Spleen (tissue), 11 donors: ENCODE measurements at regions not wholly inside any gene's neighbourhood (a gene's known extent, or its start where the extent isn't known, plus 50 kb on each side); places are given as distances from the start of the nearest gene placed in this dataset.

Experiments
- DNase-seq: peaks from one replicate; pipeline ENCODE4 v3.0.0-alpha.2; 2020
- H3K27ac ChIP-seq, 8 donors: fragments of 200-600 bp; sonication (generic) in 7 of 8; 1 replicate in 4 of 8; 2 replicates in 4 of 8; pipeline versions ENCODE4 v1.5.0 to v1.8.0; 2016 to 2021; ENCODE audit warnings: inconsistent platforms in 4 of 8, mild to moderate bottlenecking in 4 of 8, moderate library complexity in 1 of 8
- H3K27me3 ChIP-seq, 7 donors: fragments of 200-600 bp; sonication (generic) in 6 of 7; replicated peaks in 1 of 7; 1 replicate in 4 of 7; 2 replicates in 3 of 7; pipeline versions ENCODE4 v1.5.0 to v1.8.0; 2016 to 2021; ENCODE audit warnings: inconsistent platforms in 3 of 7, mild to moderate bottlenecking in 1 of 7
- H3K36me3 ChIP-seq, 6 donors: fragments of 200-600 bp; sonication (generic) in 5 of 6; 1 replicate in 4 of 6; 2 replicates in 2 of 6; pipeline versions ENCODE4 v1.5.0 to v1.8.0; 2016 to 2021; ENCODE audit warnings: inconsistent platforms in 2 of 6
- H3K4me1 ChIP-seq, 6 donors: fragments of 200-600 bp; sonication (generic) in 5 of 6; 1 replicate in 3 of 6; 2 replicates in 3 of 6; pipeline versions ENCODE4 v1.5.0 to v1.8.0; 2016 to 2021; ENCODE audit warnings: inconsistent platforms in 3 of 6
- H3K4me3 ChIP-seq, 8 donors: fragments of 200-600 bp; sonication (generic) in 7 of 8; 1 replicate in 4 of 8; 2 replicates in 4 of 8; pipeline versions ENCODE4 v1.5.0 to v1.8.0; 2016 to 2021; ENCODE audit warnings: inconsistent platforms in 4 of 8, mild to moderate bottlenecking in 4 of 8, moderate library complexity in 2 of 8
- H3K9me3 ChIP-seq, 8 donors: fragments of 200-600 bp; sonication (generic) in 7 of 8; 1 replicate in 4 of 8; 2 replicates in 4 of 8; pipeline versions ENCODE4 v1.5.0 to v1.8.0; 2016 to 2021; ENCODE audit warnings: inconsistent platforms in 4 of 8
- CTCF ChIP-seq, 11 experiments: fragments of 200-600 bp in 7 of 11; fragments of 450-650 bp in 4 of 11; sonication (generic) in 4 of 11; IDR thresholded peaks in 8 of 11; conservative IDR thresholded peaks in 3 of 11; 1 replicate in 7 of 11; 2 replicates in 4 of 11; pipeline versions ENCODE4 v1.4.0 to v1.8.0; 2016 to 2021; ENCODE audit warnings: antibody characterized with exemption in 11 of 11, inconsistent platforms in 4 of 11, mild to moderate bottlenecking in 1 of 11
- POLR2A ChIP-seq, 3 donors: fragments of 450-650 bp; IDR thresholded peaks; one replicate each; pipeline ENCODE4 v1.5.1; 2017; ENCODE audit warnings: antibody characterized with exemption in 3 of 3, mild to moderate bottlenecking in 1 of 3
- POLR2AphosphoS5 ChIP-seq, 3 donors: sonication (generic); formaldehyde crosslinking; IDR thresholded peaks; one replicate each; pipeline ENCODE4 v1.5.1; 2017; ENCODE audit warnings: antibody characterized with exemption in 3 of 3
- WGBS, 5 donors: extraction: QIAGEN DNeasy Blood & Tissue Kit in 3 of 5; methylation state at CpG; one replicate each; pipeline versions ENCODE4 v1.1.5 to v1.1.7; 2013 to 2018; 5-methylcytosine and 5-hydroxymethylcytosine counted together
- intact Hi-C: fragments of 100-400 bp; cut with DNase I; formaldehyde crosslinking; loops from one replicate; pipeline ENCODE4 v1.15.0; 2023; ENCODE audit warnings: low total_unique reads
- donor health status: healthy with polysubstance abuse.
- donor health status: DM: no; HTN: no; CAD: no; lungs with moderate emphysema.
- donor health status: DM: no; HTN: no; CAD: no.
- donor health status: Bipolar disorder and iron deficiency.
- donor health status: healthy.
- donor health status: DM: no; HTN: no; CAD: no.
- donor health status: DM: yes; HTN: yes; CAD: no.

- 61 to 82% (median 76%) methylated on average over 1 of the region's 1 CpG for WGBS, 5 donors
- TF ChIP-seq CTCF (IDR thresholded peaks at IDR 0.05 in 8 of 11, conservative IDR thresholded peaks at IDR 0.05 in 3 of 11) (no peak), POLR2A (IDR thresholded peaks at IDR 0.05) (no peak), POLR2AphosphoS5 (IDR thresholded peaks at IDR 0.05) (no peak)
- Histone ChIP-seq H3K27ac (no peak overlapping the region), H3K27me3 (no peaks in the 10 kb centered on the region), H3K4me1 (no peaks in the 10 kb centered on the region), H3K9me3 (no peaks in the 10 kb centered on the region), H3K36me3 (no peaks in the 10 kb centered on the region), H3K4me3 (no peak overlapping the region)
- intact Hi-C loops = no loop called here
- DNase-seq = no peak
Measured at GRCh38 chr4:111020476-111020875, 397.6 kb upstream of the PITX2 start.

GRCh38 chr4:111020961-111021360 is 398.1 kb upstream of the PITX2 start:
- TF ChIP-seq POLR2A (IDR thresholded peaks at IDR 0.05) (no peak), CTCF (IDR thresholded peaks at IDR 0.05 in 8 of 11, conservative IDR thresholded peaks at IDR 0.05 in 3 of 11) (no peak), POLR2AphosphoS5 (IDR thresholded peaks at IDR 0.05) (no peak)
- Histone ChIP-seq H3K4me3 (no peak overlapping the region), H3K9me3 (no peaks in the 10 kb centered on the region), H3K27ac (no peak overlapping the region), H3K27me3 (no peaks in the 10 kb centered on the region), H3K4me1 (no peaks in the 10 kb centered on the region), H3K36me3 (no peaks in the 10 kb centered on the region)
- WGBS, 5 donors = 20 to 34% (median 29%) methylated on average over 2 of the region's 2 CpGs
- intact Hi-C loops = no loop called here
- no peak for DNase-seq

GRCh38 chr4:111022758-111023157 is 399.9 kb upstream of the PITX2 start:
- no peaks in the 10 kb centered on the region for H3K9me3 ChIP-seq
- H3K4me1 ChIP-seq = no peaks in the 10 kb centered on the region
- 76 to 95% (median 86%) methylated on average over 1 of the region's 1 CpG for WGBS, 5 donors
- H3K36me3 ChIP-seq = no peaks in the 10 kb centered on the region
- TF ChIP-seq POLR2AphosphoS5 (IDR thresholded peaks at IDR 0.05) = no peak
- TF ChIP-seq CTCF (IDR thresholded peaks at IDR 0.05 in 8 of 11, conservative IDR thresholded peaks at IDR 0.05 in 3 of 11) = no peak
- no peak for TF ChIP-seq POLR2A (IDR thresholded peaks at IDR 0.05)
- H3K4me3 ChIP-seq = no peak overlapping the region
- intact Hi-C loops = no loop called here
- DNase-seq = no peak
- no peak overlapping the region for H3K27ac ChIP-seq
- no peaks in the 10 kb centered on the region for H3K27me3 ChIP-seq

- no peaks in the 10 kb centered on the region for H3K4me1 ChIP-seq
- intact Hi-C loops = no loop called here
- DNase-seq = no peak
- TF ChIP-seq POLR2AphosphoS5 (IDR thresholded peaks at IDR 0.05) (no peak), POLR2A (IDR thresholded peaks at IDR 0.05) (no peak), CTCF (IDR thresholded peaks at IDR 0.05 in 8 of 11, conservative IDR thresholded peaks at IDR 0.05 in 3 of 11) (no peak)
- H3K27ac ChIP-seq = no peak overlapping the region
- 31 to 48% (median 47%) methylated on average over 1 of the region's 1 CpG for WGBS, 5 donors
- no peak overlapping the region for H3K4me3 ChIP-seq
- H3K9me3 ChIP-seq = no peaks in the 10 kb centered on the region
- no peaks in the 10 kb centered on the region for H3K27me3 ChIP-seq
- H3K36me3 ChIP-seq = no peaks in the 10 kb centered on the region
Measured at GRCh38 chr4:111027526-111027925, 404.6 kb upstream of the PITX2 start.
